Esophagus (tissue), 2 donors: ENCODE measurements at regions not wholly inside any gene's neighbourhood (a gene's known extent, or its start where the extent isn't known, plus 50 kb on each side); places are given as distances from the start of the nearest gene placed in this dataset.
A peak's percentile ranks its signal among the peaks of the same experiment; 100 is the strongest.
"Not testable (repeated sequence)": the region's sequence is repeated elsewhere in the genome, so short reads cannot be mapped to it uniquely, and the experiment has no call there.

Experiments
- H3K27ac ChIP-seq, 2 donors: one replicate each; pipeline ENCODE4 v1.5.1; 2013; ENCODE audit warnings: low read depth in 2 of 2, mild to moderate bottlenecking in 2 of 2, inconsistent platforms in 1 of 2, low read length in 1 of 2, moderate library complexity in 1 of 2
- H3K27me3 ChIP-seq, 2 donors: one replicate each; pipeline ENCODE4 v1.6.1; 2013; ENCODE audit warnings: low read length in 2 of 2, control low read depth in 1 of 2, mild to moderate bottlenecking in 1 of 2; ENCODE audit not compliant: insufficient read depth in 2 of 2, control insufficient read depth in 1 of 2
- H3K36me3 ChIP-seq, 2 donors: one replicate each; pipeline ENCODE4 v1.6.1; 2013; ENCODE audit warnings: low read length in 1 of 2; ENCODE audit not compliant: control insufficient read depth in 2 of 2, insufficient read depth in 2 of 2
- H3K4me1 ChIP-seq, 2 donors: one replicate each; pipeline ENCODE4 v1.6.1; 2013; ENCODE audit warnings: low read length in 1 of 2; ENCODE audit not compliant: control insufficient read depth in 2 of 2, insufficient read depth in 2 of 2
- H3K4me3 ChIP-seq, 2 donors: one replicate each; pipeline ENCODE4 v1.5.1; 2013; ENCODE audit warnings: low read length in 2 of 2, mild to moderate bottlenecking in 2 of 2, low read depth in 1 of 2, moderate library complexity in 1 of 2
- H3K9me3 ChIP-seq, 2 donors: one replicate each; pipeline ENCODE4 v1.6.1; 2013; ENCODE audit warnings: mild to moderate bottlenecking in 2 of 2, low read depth in 1 of 2, low read length in 1 of 2, moderate library complexity in 1 of 2; ENCODE audit not compliant: control insufficient read depth in 2 of 2, insufficient read depth in 1 of 2
- WGBS, 2 donors: extraction: QIAGEN DNeasy Blood & Tissue Kit; methylation state at CpG; one replicate each; pipeline ENCODE4 v1.1.7; 2013; 5-methylcytosine and 5-hydroxymethylcytosine counted together
- donor health status: healthy with polysubstance abuse.
- donor health status: Bipolar disorder and iron deficiency.

DNA sequence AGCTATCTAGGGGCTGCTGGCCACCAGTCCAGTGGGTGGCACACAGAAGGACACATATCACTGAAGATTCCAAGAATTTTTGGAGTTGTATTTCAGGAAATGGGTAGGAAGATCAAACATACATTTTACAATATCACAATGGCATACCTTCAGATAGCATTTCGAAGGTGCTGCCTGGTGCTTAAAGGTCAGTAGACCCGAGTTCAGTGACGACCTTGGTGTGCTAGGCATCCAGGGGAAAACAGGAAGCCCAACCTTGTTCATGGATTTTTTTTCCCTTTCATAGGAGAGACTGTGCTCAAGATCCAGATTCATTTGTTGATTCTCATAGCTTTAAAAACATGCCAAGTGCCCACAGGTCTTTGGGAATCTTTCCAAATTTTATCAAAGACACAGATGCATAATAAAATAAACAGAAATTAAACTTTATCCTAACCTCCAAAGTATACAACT, 51.0 kb upstream of the RCBTB2 start:
- no peak overlapping the region for H3K4me3 ChIP-seq
- H3K36me3 ChIP-seq: no peaks in the 10 kb centered on the region
- H3K27me3 ChIP-seq: no peaks in the 10 kb centered on the region
- 33 to 34% methylated on average over 3 of the region's 3 CpGs for WGBS, 2 donors
- H3K4me1 ChIP-seq: peaks cover 0 to 12% of the 10 kb centered on the region in 2 donors
- H3K27ac ChIP-seq: peak overlapping the region; percentile 0 to 24
- no peaks in the 10 kb centered on the region for H3K9me3 ChIP-seq

DNA sequence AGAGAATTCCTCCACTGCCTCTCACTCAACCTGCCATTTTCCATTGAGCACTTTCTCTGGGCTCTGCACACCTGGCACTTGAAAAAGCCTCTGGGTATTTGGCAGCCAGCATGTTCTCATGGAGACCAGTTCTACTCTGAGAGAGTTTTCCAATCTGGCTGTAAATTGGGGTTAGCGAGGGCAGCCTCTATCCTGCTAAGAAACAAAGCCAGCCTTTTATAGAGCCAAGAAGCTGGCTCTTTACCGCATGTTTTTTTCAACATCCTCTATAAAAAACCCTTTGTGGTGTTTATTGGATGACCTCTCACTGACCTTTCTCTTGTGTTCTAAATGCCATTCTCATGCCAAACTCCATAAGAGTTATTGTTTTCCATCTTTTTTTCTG, 52.6 kb upstream of the RCBTB2 start:
- H3K4me3 ChIP-seq: no peak overlapping the region
- no peaks in the 10 kb centered on the region for H3K36me3 ChIP-seq
- 20 to 28% methylated on average over 2 of the region's 2 CpGs for WGBS, 2 donors
- H3K9me3 ChIP-seq: no peaks in the 10 kb centered on the region
- H3K27ac ChIP-seq: peak overlapping the region in 1 of 2 donors; percentile 25
- H3K27me3 ChIP-seq: no peaks in the 10 kb centered on the region
- H3K4me1 ChIP-seq: peaks cover 0 to 7% of the 10 kb centered on the region in 2 donors

DNA sequence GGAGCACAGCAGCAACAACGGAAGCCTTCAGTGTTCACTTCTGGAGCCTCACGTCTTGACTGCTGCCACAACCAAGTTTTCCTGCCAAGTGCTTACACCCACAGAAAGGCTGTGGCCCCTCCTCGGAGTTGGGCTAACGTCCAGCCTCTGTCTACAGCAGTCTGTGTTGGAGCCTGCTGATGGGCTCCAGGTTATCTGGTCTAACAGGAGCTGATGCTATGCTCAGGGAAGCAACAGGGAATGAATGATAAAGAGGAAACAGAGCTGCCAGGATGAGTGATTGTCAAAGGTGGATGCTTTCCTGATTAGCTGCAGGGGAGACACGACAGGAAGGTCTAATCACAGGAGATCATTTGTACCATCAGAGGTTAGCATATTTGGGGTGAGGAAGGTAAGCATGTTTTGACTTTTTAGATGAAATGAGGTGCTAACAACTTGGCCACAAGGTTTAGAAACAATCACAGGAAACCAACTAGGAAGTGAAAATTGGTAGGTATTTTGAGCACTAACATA, 53.8 kb upstream of the RCBTB2 start:
- Histone ChIP-seq H3K4me1 (peaks cover 0 to 7% of the 10 kb centered on the region in 2 donors), H3K4me3 (no peak overlapping the region), H3K36me3 (no peaks in the 10 kb centered on the region), H3K27me3 (no peaks in the 10 kb centered on the region), H3K27ac (no peak overlapping the region), H3K9me3 (no peaks in the 10 kb centered on the region)
- 11 to 12% methylated on average over 5 of the region's 5 CpGs for WGBS, 2 donors

DNA sequence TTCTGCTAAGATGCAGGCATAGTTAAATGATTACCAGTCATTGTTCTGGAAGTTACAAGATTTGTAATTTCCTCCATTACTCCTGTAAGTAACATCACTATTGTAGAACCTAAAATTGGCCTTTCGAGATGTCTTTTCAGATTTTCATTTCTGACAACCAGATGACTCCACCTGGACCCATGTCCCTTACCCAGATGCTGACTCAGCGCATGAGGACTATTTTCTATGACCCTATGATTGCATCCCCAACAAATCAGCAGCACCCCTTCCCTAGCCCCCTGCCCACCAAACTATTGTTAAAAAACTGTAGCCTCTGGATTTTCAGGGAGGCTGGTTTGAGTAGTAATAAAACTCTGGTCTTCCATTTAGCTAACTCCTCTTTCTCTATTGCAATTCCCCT, 55.2 kb upstream of the RCBTB2 start:
- Histone ChIP-seq H3K4me3 (no peak overlapping the region), H3K9me3 (no peaks in the 10 kb centered on the region), H3K27ac (no peak overlapping the region), H3K36me3 (no peaks in the 10 kb centered on the region), H3K4me1 (peaks cover 0 to 7% of the 10 kb centered on the region in 2 donors), H3K27me3 (no peaks in the 10 kb centered on the region)
- WGBS, 2 donors: 99 to 100% methylated on average over 2 of the region's 2 CpGs

DNA sequence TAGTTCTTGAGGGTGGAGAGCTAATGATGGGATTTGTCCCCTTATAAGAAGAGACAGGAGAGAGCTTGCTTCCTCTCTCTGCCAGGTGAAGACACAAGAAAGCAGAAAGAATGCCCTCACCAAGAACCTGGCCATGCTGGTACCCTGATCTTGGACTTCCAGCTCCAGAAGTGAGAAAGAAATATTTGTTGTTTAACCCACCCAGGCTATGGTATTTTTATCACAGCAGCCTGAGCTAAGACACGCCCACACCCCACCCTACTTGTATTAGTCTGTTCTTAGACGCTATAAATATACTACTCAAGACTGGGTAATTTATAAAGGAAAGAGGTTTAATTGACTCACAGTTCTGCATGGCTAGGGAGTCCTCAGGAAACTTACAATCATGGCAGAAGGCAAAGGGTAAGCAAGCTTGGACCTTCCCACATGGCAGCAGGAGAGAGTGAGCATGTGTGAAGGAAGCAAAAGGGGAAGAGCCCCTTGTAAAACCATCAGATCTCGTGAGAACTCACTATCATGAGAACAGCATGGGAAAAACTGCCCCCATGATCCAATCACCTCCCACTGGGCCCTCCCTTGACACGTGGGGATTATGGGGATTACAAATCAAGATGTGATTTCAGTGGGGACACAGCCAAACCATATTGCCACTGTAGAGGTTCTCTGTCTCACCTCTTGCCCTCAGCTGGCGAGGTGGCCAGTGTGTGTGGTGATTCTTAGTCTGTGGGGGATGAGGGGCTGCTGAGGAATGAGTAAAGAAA, 57.4 kb upstream of the RCBTB2 start:
- H3K27me3 ChIP-seq: no peaks in the 10 kb centered on the region
- peaks cover 0 to 5% of the 10 kb centered on the region in 2 donors for H3K4me1 ChIP-seq
- WGBS, 2 donors: 66 to 77% methylated on average over 5 of the region's 5 CpGs
- no peak overlapping the region for H3K4me3 ChIP-seq
- H3K9me3 ChIP-seq: no peaks in the 10 kb centered on the region
- no peak overlapping the region for H3K27ac ChIP-seq
- no peaks in the 10 kb centered on the region for H3K36me3 ChIP-seq

DNA sequence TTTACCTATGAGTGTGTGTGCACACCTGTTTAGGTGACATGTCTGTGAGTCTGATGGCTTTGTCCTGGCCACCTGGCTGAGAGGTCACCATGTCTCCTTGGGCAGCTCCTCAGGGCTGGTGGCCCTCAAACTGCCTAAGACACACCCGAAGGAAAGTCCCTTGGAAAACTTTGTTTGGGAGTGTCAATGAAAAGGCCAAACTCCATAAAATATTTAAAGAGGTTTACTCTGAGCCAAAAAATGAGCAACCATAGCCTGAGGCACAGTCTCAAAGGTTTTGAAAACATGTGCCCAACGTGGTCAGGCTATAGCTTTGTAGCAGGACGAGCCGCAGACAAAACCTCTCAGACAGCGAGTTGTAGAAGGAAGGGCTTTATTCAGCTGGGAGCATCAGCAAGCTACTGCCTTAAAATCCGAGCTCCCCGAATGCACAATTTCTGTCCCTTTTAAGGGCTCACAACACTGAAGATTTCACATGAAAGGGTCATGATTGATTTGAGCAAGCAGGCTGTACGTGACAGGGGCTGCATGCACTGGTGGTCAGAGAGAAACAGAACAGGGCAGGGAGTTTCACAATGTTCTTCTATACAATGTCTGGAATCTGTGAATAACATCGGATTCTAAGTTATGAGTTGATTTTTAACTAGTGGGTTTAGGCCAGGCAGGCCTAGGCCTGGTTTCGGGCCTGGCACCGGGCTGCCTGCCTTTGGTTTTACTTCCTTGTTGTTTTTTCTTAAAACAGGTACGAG, 58.4 kb upstream of the RCBTB2 start:
- WGBS, 2 donors: 65 to 74% methylated on average over 12 of the region's 12 CpGs
- H3K27me3 ChIP-seq, H3K4me3 ChIP-seq, H3K36me3 ChIP-seq, H3K27ac ChIP-seq, H3K9me3 ChIP-seq, H3K4me1 ChIP-seq: not testable (repeated sequence)

DNA sequence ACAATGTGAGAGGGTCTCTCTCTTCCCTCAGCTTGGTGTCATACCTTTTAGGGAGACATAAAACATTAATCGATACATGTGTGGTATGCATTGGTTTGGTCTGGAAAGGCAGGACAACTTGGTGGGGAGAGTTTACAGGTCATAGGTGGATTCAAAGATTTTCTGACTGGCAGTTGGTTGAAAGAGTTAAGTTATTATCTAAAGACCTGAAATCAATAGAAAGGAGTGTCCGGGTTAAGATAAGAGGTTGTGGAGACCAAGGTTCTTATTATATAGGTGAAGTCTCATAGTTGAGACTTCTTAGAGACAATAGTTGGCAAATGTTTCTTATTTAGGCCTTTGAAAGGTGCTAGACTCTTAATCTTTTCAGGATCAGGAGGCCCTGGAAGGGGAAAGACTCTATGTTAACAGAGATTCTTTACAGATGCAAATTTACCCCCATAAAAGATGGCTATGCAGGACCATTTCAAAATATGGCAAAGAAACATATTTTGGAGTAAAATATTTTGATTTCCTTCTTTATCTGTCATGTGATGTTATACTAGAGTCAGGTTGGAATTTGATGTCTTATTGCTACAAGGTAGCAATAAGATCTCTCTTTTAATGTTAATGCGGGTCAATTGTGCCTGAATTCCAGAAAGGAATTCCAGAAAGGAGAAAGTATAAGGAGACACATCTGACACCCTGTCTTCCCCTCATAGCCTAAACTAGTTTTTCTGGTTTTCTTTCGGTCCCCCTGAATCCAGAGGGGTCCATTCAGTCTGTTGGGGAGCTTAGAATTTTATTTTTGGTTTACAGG, 59.2 kb upstream of the RCBTB2 start:
- Histone ChIP-seq H3K27ac (no peak overlapping the region), H3K36me3 (no peaks in the 10 kb centered on the region), H3K27me3 (no peaks in the 10 kb centered on the region), H3K9me3 (no peaks in the 10 kb centered on the region), H3K4me3 (no peak overlapping the region), H3K4me1 (no peaks in the 10 kb centered on the region)
- WGBS, 2 donors: 73 to 88% methylated on average over 4 of the region's 4 CpGs

DNA sequence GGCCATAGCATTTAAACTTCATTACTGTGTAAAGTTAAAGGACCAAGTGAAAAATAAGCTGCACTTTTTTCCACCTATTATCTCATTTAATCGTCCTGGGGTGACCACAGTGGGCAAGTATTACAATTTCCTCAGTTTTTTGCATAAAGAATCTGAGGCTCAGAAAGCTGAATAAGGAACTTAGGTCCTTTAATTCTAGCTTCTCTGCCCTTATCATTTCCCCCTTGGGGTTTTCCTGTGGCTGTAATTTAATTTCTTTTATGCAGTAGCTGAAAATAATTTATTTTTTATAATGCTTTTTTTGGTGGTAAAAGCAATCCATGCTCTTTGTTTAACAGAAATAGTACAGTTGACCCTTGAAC, 59.8 kb upstream of the RCBTB2 start:
- Histone ChIP-seq H3K27ac (no peak overlapping the region), H3K4me1 (no peaks in the 10 kb centered on the region), H3K4me3 (no peak overlapping the region), H3K27me3 (no peaks in the 10 kb centered on the region), H3K9me3 (no peaks in the 10 kb centered on the region), H3K36me3 (no peaks in the 10 kb centered on the region)
- 59 to 63% methylated on average over 1 of the region's 1 CpG for WGBS, 2 donors

DNA sequence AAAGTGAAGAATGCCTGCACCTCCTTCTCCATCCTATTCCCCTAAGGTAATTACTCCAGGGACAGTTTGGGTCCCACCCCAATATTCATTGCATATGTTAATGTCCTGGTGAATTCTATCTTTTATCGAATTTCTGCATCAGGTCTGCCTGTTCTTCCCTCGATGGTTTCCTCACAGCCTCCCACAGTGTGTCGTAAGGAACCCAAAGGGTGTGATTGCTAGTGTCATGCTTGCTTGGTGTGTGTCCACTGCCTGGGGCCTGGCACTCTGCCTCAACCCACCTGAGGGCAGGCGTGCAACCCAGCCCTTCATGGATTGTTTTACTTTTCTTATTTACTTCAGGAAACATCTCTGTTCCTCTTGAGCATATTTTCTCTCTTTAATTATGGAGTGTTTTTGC, 60.2 kb upstream of the CYSLTR2 start:
- Histone ChIP-seq H3K36me3 (no peaks in the 10 kb centered on the region), H3K4me1 (no peaks in the 10 kb centered on the region), H3K9me3 (no peaks in the 10 kb centered on the region), H3K27ac (no peak overlapping the region), H3K27me3 (no peaks in the 10 kb centered on the region), H3K4me3 (no peak overlapping the region)
- WGBS, 2 donors: 85 to 87% methylated on average over 4 of the region's 4 CpGs
